Astrocyte of the cerebellum (primary cell): ENCODE measurements at regions not wholly inside any gene's neighbourhood (a gene's known extent, or its start where the extent isn't known, plus 50 kb on each side); places are given as distances from the start of the nearest gene placed in this dataset.

ENCODE experiments used
- DNase-seq: peaks from one replicate; pipeline ENCODE4 v3.0.0-alpha.2; 2011; ENCODE audit warnings: low read depth
- H3K4me3 ChIP-seq: 2 replicates; pipeline ENCODE4 v1.5.1; 2011; ENCODE audit warnings: mild to moderate bottlenecking, low read depth, low read length, moderate library complexity
- CTCF ChIP-seq: IDR thresholded peaks from 2 replicates; pipeline ENCODE4 v1.5.1; 2012; ENCODE audit warnings: low read length, low read depth, moderate library complexity, mild to moderate bottlenecking; ENCODE audit errors: missing control alignments
- in situ Hi-C: cut with HindIII; loops from 2 replicates; pipeline ENCODE4 v1.10.0; 2017; ENCODE audit warnings: low sequenced_read_pairs

- TF ChIP-seq CTCF, result no peak
- in situ Hi-C loops, result no loop called here
- no peak overlapping the region for H3K4me3 ChIP-seq
- no peak for DNase-seq
These were observed 364.8 kb upstream of the ESRRG start for GRCh38 chr1:217088011-217088410.

GRCh38 chr1:217079584-217079983 lies 356.4 kb upstream of the ESRRG start:
- no peak for TF ChIP-seq CTCF
- DNase-seq, result no peak
- H3K4me3 ChIP-seq, result no peak overlapping the region
- in situ Hi-C loops, result no loop called here

- no peak for TF ChIP-seq CTCF
- in situ Hi-C loops, result no loop called here
- H3K4me3 ChIP-seq, result no peak overlapping the region
- DNase-seq, result no peak
These were observed 355.7 kb upstream of the ESRRG start for GRCh38 chr1:217078959-217079358.

- no peak for TF ChIP-seq CTCF
- in situ Hi-C loops, result no loop called here
- peak; percentile 37 for DNase-seq
- H3K4me3 ChIP-seq, result peak overlapping the region; percentile 6
These were observed 355.0 kb upstream of the ESRRG start for GRCh38 chr1:217078078-217078690.

- no peak for DNase-seq
- H3K4me3 ChIP-seq, result no peak overlapping the region
- in situ Hi-C loops, result no loop called here
- no peak for TF ChIP-seq CTCF
These were observed 354.2 kb upstream of the ESRRG start for GRCh38 chr1:217077426-217077825.

GRCh38 chr1:217076902-217077301 lies 353.7 kb upstream of the ESRRG start:
- DNase-seq, result peak; percentile 60
- in situ Hi-C loops, result no loop called here
- peak overlapping the region; percentile 7 for H3K4me3 ChIP-seq
- no peak for TF ChIP-seq CTCF
